ENCODE measurements at regions not wholly inside any gene's neighbourhood (a gene's known extent, or its start where the extent isn't known, plus 50 kb on each side); places are given as distances from the start of the nearest gene placed in this dataset.

DNA sequence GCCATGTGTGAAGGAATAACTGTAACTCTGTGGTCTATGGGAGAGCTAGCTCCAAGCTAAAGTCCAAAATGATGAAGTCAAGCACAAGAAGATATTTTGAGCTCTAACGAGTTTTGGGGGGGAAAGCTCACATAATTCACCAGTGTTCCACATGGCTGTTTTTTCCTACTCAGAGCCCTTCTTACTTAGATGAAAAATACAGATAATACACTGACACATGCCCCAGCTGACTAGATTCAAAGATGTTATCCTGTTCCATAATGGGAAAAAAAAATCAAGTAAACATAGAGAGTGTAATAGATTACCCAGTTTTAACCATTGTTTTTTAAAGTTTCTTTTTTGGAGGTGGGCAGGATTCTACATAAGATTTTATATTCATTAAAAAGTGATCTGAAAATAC lies 86.6 kb downstream of the PRLHR start:
- H3K9me3 ChIP-seq (replicated peaks in 1 of 3) = no peaks in the 10 kb centered on the region
- H3K27ac ChIP-seq = no peak overlapping the region
- no peak for DNase-seq
- no peaks in the 10 kb centered on the region for H3K36me3 ChIP-seq (replicated peaks in 1 of 2)
- TF ChIP-seq CTCF (IDR thresholded peaks at IDR 0.05) = no peak
- TF ChIP-seq POLR2A (IDR thresholded peaks at IDR 0.05) = no peak
- H3K4me1 ChIP-seq (replicated peaks in 1 of 2) = no peaks in the 10 kb centered on the region
- H3K27me3 ChIP-seq = no peaks in the 10 kb centered on the region
- intact Hi-C loops (cut with DNase I) = no loop called here
- WGBS, 4 donors = 28 to 66% (median 46%) methylated on average over 1 of the region's 1 CpG
- H3K4me3 ChIP-seq = no peak overlapping the region

DNA sequence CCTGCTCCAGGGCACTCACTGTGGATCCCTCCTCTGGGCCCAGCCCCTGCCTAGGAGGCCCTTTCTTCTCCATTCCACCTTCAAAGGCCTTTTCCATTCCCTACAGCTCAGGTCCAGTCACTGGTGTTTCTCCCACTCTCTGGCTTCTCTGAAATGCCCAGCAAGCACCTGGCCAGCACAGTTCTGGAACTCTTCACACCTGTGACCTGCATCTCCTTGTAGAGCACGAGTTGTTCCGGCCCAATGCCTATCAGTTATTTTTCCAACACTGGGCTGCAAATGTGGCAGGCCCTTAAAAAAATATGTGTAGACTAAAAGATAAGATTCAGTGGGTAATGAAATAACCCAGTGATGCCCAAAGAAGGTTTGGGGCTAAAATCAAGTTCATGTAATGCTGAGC lies 87.1 kb downstream of the PRLHR start:
- WGBS, 4 donors = 74 to 91% (median 87%) methylated on average over 2 of the region's 2 CpGs
- DNase-seq = no peak
- TF ChIP-seq POLR2A (IDR thresholded peaks at IDR 0.05) = no peak
- TF ChIP-seq CTCF (IDR thresholded peaks at IDR 0.05) = no peak

DNA sequence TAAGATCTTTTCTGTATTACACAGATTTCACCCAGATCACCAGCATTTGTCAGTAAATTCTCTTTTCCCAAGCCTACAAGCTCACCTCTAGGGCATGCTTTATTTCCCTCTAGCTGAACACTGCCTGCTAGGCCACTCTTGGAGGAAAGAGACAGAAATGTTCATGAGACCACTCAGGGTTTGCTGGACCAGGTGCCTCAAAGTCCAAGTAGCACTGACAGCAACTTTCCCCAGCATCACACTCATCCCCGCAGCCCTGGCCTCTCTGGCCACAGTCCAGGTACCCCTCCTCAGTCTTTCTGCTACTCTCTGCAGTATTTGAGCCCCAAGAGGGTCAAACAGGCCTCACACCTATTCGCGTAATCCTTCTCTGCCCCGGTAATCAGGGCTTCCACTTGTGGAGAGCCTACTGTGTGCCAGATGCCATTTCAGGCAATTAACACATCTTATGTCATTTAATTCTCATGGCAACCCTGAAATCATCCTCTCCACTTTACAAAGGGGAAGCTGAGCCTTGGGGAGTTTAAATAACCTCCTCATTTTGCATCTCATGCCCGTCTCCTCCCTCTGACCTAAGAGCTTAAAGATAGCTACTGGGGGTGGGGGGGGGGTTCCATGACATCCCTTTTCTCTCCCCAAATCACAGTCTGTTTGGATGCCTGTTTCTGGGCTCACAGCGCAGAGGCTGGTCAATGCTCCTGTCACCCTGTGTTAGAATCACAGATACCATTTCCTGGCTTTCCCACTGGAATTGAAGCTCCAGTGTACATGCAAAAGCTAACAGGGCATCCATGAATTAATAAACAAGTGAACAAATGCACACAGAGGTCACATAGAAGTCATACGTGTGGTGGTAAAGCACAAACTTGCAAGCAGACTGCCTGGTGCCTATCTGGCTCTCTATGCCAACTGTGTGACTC lies 88.5 kb downstream of the PRLHR start:
- H3K9me3 ChIP-seq (replicated peaks in 1 of 3) = no peaks in the 10 kb centered on the region
- H3K4me3 ChIP-seq = no peak overlapping the region
- intact Hi-C loops (cut with DNase I) = no loop called here
- no peaks in the 10 kb centered on the region for H3K36me3 ChIP-seq (replicated peaks in 1 of 2)
- H3K27ac ChIP-seq = no peak overlapping the region
- no peaks in the 10 kb centered on the region for H3K27me3 ChIP-seq
- 86 to 92% (median 87%) methylated on average over 7 of the region's 7 CpGs for WGBS, 4 donors
- no peaks in the 10 kb centered on the region for H3K4me1 ChIP-seq (replicated peaks in 1 of 2)
- TF ChIP-seq POLR2A (IDR thresholded peaks at IDR 0.05) = no peak
- no peak for TF ChIP-seq CTCF (IDR thresholded peaks at IDR 0.05)
- DNase-seq = no peak

More for the DNA sequence above, 87.1 kb downstream of the PRLHR start:
- intact Hi-C loops (cut with DNase I) = no loop called here
- no peaks in the 10 kb centered on the region for H3K9me3 ChIP-seq (replicated peaks in 1 of 3)
- no peaks in the 10 kb centered on the region for H3K27me3 ChIP-seq
- no peaks in the 10 kb centered on the region for H3K36me3 ChIP-seq (replicated peaks in 1 of 2)
- no peaks in the 10 kb centered on the region for H3K4me1 ChIP-seq (replicated peaks in 1 of 2)
- H3K27ac ChIP-seq = no peak overlapping the region
- H3K4me3 ChIP-seq = no peak overlapping the region

- TF ChIP-seq POLR2A (IDR thresholded peaks at IDR 0.05) (no peak), CTCF (IDR thresholded peaks at IDR 0.05) (no peak)
- intact Hi-C loops (cut with DNase I) = no loop called here
- Histone ChIP-seq H3K4me3 (no peak overlapping the region), H3K36me3 (replicated peaks in 1 of 2) (no peaks in the 10 kb centered on the region), H3K4me1 (replicated peaks in 1 of 2) (no peaks in the 10 kb centered on the region), H3K27ac (no peak overlapping the region), H3K27me3 (no peaks in the 10 kb centered on the region), H3K9me3 (replicated peaks in 1 of 3) (no peaks in the 10 kb centered on the region)
- no peak for DNase-seq
- WGBS, 4 donors = 61 to 66% (median 62%) methylated on average over 3 of the region's 3 CpGs
Observed at GRCh38 chr10:118505363-118505762, 90.1 kb downstream of the PRLHR start.

Measured in adrenal gland (tissue), 9 donors.